ENCODE measurements at regions not wholly inside any gene's neighbourhood (a gene's known extent, or its start where the extent isn't known, plus 50 kb on each side); places are given as distances from the start of the nearest gene placed in this dataset.

GRCh38 chr15:25134546-25134945, 179.8 kb downstream of the SNRPN start (continued):
- no peak for TF ChIP-seq ZBTB9 (CRISPR knock-in tag; IDR thresholded peaks at IDR 0.05)
- no peak for TF ChIP-seq EP400 (IDR thresholded peaks at IDR 0.05)
- no peak for TF ChIP-seq CBFB (CRISPR knock-in tag; IDR thresholded peaks at IDR 0.05)

- Histone ChIP-seq H3K9me1 (ENCODE audit: control insufficient read depth, insufficient read depth, low read length) (no peaks in the 10 kb centered on the region), H3K4me1 (replicated peaks in 1 of 2; ENCODE audit: control insufficient read depth in 2 of 2, insufficient read depth in 2 of 2, low read length in 2 of 2) (no peaks in the 10 kb centered on the region), H3K4me2 (ENCODE audit: insufficient read depth, low read length) (no peak overlapping the region), H3K79me2 (ENCODE audit: control insufficient read depth, insufficient read depth, low read length) (no peaks in the 10 kb centered on the region), H3K27me3 (ENCODE audit: control insufficient read depth in 2 of 2, insufficient read depth in 2 of 2, low read length in 2 of 2) (no peaks in the 10 kb centered on the region), H3K9me3 (replicated peaks; ENCODE audit: control insufficient read depth, insufficient read depth, low read depth, low read length) (no peaks in the 10 kb centered on the region), H2AFZ (ENCODE audit: low read depth, low read length) (no peak overlapping the region), H4K20me1 (replicated peaks; ENCODE audit: control insufficient read depth, insufficient read depth, low read length) (no peaks in the 10 kb centered on the region), H3K9ac (ENCODE audit: insufficient read depth in 1 of 2, low read depth in 2 of 2, low read length in 2 of 2) (no peak overlapping the region), H3K4me3 (no peak overlapping the region), H3K36me3 (ENCODE audit: control insufficient read depth, insufficient read depth, low read length) (no peaks in the 10 kb centered on the region), H3K27ac (ENCODE audit: extremely low read depth, low read depth, low read length) (no peak overlapping the region)
- FAIRE-seq (no peak), ATAC-seq (peak; percentile 47; the same call in 1 of the 3 replicates), DNase-seq (ENCODE audit: extremely low read depth in 1 of 4, low spot score in 3 of 4) (peak; percentile 3 to 7 (median 6))
- BruUV-seq (replicated peaks): no TSS peak
- TF ChIP-seq RAD21 (CRISPR knock-in tag; conservative IDR thresholded peaks at IDR 0.05 in 1 of 2, IDR thresholded peaks at IDR 0.05 in 1 of 2) (peak in 1 of 2 experiments; percentile 29; a peak in 1 of 4 replicates), CTCF (IDR thresholded peaks at IDR 0.05 in 2 of 3, conservative IDR thresholded peaks at IDR 0.05 in 1 of 3; ENCODE audit: insufficient read depth in 2 of 3, low read depth in 1 of 3, low read length in 3 of 3) (0 out of 6 replicates have a peak, but pooled peaks of 2 of the 3 experiments have one; percentile 16 to 19), ILF3 (IDR thresholded peaks at IDR 0.05; ENCODE audit: borderline replicate concordance) (no peak)
- WGBS (ENCODE audit: insufficient coverage, low coverage, missing lambda C conversion rate): 0% methylated on average over 3 of the region's 3 CpGs
- CTCF ChIA-PET (ENCODE audit: low intra/inter-chr PET ratio): no interaction called here
- POLR2A ChIA-PET: interaction anchor here (0.7 kb wide), 1 partner anchor 344 kb away, joined by 3 read pairs; no protein-coding TSS in a partner anchor
- intact Hi-C loops (cut with micrococcal nuclease) (no loop called here), in situ Hi-C loops (cut with MboI) (no loop called here)
These were observed 181.3 kb downstream of the SNRPN start for GRCh38 chr15:25136119-25136518.
